ENCODE measurements at regions not wholly inside any gene's neighbourhood (a gene's known extent, or its start where the extent isn't known, plus 50 kb on each side); places are given as distances from the start of the nearest gene placed in this dataset.

DNA sequence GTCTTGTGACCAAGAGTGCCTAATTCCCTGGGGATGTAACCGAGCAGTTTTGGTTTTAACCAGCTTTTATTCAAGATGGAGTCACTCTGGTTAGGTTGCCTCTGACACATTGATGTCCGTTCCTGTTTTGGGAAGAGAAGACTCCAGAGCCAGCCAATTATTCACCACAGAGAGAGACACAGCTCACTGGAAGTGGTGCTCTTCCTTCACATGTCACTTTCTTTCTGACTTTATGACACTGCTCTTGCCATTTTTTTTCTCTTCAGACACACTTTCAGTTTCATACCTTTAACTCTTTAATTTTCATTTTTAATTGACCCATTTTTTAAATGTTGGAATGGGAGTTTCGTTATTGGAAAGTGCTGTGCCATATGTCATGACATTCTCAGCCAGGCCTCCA, 418.4 kb upstream of the FSTL5 start:
- Histone ChIP-seq H3K4me3 (ENCODE audit: insufficient read length, low read depth) (no peak overlapping the region), H3K4me1 (ENCODE audit: insufficient read depth, insufficient read length) (no peaks in the 10 kb centered on the region), H3K9me3 (ENCODE audit: insufficient read depth, low read length) (no peaks in the 10 kb centered on the region), H3K27me3 (ENCODE audit: insufficient read depth, insufficient read length) (no peaks in the 10 kb centered on the region), H3K9ac (ENCODE audit: insufficient read length, low read depth) (no peak overlapping the region), H3K36me3 (ENCODE audit: insufficient read depth, insufficient read length, low read length) (no peaks in the 10 kb centered on the region)
- DNase-seq (ENCODE audit: low read depth, low spot score): no peak
- TF ChIP-seq ZNF274 (IDR thresholded peaks at IDR 0.05; ENCODE audit: low read depth, low read length) (no peak), YY1 (IDR thresholded peaks at IDR 0.05; ENCODE audit: insufficient read depth, insufficient read length) (no peak), SUZ12 (IDR thresholded peaks at IDR 0.05; ENCODE audit: extremely low read depth, insufficient read depth, insufficient read length) (no peak)

DNA sequence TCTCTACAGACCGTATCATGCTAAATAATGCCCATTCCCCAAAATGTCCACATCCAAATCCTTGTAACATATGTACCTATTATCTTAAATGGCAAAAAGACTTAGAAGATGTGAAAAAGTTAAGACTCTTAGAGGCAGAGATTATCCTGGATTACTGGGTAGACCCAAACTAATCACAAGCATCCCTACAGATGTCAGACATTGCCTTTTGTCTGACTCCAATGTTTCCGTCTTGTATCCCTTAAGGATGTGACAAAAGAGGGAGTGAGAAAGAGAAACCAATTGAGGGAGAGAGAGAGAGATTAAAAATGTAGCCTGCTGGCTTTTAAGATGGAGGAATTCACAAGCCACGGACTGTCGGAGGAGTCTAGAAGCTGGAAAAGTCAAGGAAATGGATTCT, 401.9 kb upstream of the FSTL5 start:
- H3K9me3 ChIP-seq (ENCODE audit: insufficient read depth, low read length): no peaks in the 10 kb centered on the region
- H3K36me3 ChIP-seq (ENCODE audit: insufficient read depth, insufficient read length, low read length): no peaks in the 10 kb centered on the region
- no peak for TF ChIP-seq SUZ12 (IDR thresholded peaks at IDR 0.05; ENCODE audit: extremely low read depth, insufficient read depth, insufficient read length)
- TF ChIP-seq YY1 (IDR thresholded peaks at IDR 0.05; ENCODE audit: insufficient read depth, insufficient read length): no peak
- no peak for TF ChIP-seq ZNF274 (IDR thresholded peaks at IDR 0.05; ENCODE audit: low read depth, low read length)
- no peaks in the 10 kb centered on the region for H3K4me1 ChIP-seq (ENCODE audit: insufficient read depth, insufficient read length)
- no peaks in the 10 kb centered on the region for H3K27me3 ChIP-seq (ENCODE audit: insufficient read depth, insufficient read length)
- no peak overlapping the region for H3K4me3 ChIP-seq (ENCODE audit: insufficient read length, low read depth)
- H3K9ac ChIP-seq (ENCODE audit: insufficient read length, low read depth): no peak overlapping the region
- DNase-seq (ENCODE audit: low read depth, low spot score): no peak

DNA sequence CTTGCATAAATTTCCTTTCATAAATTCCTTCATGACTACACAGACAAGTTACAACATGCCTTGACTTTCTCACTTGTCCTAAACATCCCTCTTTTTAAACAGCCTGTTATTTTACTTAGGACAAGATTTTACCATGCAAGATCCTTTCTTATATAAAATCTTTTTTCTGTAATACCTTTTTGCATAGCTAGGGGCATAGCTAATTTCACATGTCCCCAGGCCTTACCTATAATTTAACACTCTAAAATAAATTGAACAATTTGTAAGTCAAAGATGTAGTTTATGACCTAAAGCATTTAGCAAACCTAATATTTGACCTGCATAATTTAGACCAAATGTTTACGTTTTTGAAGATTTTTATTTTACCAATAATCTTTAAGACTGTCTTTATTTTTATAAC, 396.3 kb upstream of the FSTL5 start:
- no peak overlapping the region for H3K4me3 ChIP-seq (ENCODE audit: insufficient read length, low read depth)
- no peaks in the 10 kb centered on the region for H3K4me1 ChIP-seq (ENCODE audit: insufficient read depth, insufficient read length)
- no peak overlapping the region for H3K9ac ChIP-seq (ENCODE audit: insufficient read length, low read depth)
- H3K36me3 ChIP-seq (ENCODE audit: insufficient read depth, insufficient read length, low read length): no peaks in the 10 kb centered on the region
- DNase-seq (ENCODE audit: low read depth, low spot score): no peak
- no peaks in the 10 kb centered on the region for H3K27me3 ChIP-seq (ENCODE audit: insufficient read depth, insufficient read length)
- no peak for TF ChIP-seq YY1 (IDR thresholded peaks at IDR 0.05; ENCODE audit: insufficient read depth, insufficient read length)
- TF ChIP-seq SUZ12 (IDR thresholded peaks at IDR 0.05; ENCODE audit: extremely low read depth, insufficient read depth, insufficient read length): no peak
- TF ChIP-seq ZNF274 (IDR thresholded peaks at IDR 0.05; ENCODE audit: low read depth, low read length): no peak
- no peaks in the 10 kb centered on the region for H3K9me3 ChIP-seq (ENCODE audit: insufficient read depth, low read length)

DNA sequence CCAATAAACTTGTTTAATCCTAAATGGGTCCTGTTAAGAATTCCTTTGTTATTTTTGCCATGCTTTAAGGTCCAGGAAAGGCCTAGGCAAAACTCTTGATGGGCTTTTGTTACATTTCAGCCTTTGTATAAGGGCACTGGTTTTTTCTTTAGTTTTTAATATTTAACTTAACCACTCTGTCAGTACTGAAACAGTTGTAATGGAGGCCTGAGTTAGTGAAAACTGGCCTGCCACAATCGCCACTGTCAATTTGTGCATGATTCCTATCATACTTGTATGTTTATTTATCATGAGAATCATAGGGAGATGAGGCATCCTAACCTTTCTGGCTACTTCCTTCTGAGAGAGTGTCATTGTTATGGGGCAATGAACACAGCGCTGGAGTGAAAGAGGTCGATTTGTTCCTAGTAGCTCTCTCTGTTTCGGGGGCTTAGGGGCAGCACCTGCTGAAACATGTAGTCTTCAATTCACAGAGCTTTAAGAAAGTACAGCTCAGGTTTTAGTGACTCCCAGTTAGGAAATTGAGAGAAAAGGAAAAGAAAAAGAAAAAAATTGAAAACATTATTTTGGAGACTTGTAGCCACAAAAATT, 393.8 kb upstream of the FSTL5 start:
- no peaks in the 10 kb centered on the region for H3K4me1 ChIP-seq (ENCODE audit: insufficient read depth, insufficient read length)
- no peak for DNase-seq (ENCODE audit: low read depth, low spot score)
- no peaks in the 10 kb centered on the region for H3K9me3 ChIP-seq (ENCODE audit: insufficient read depth, low read length)
- H3K27me3 ChIP-seq (ENCODE audit: insufficient read depth, insufficient read length): no peaks in the 10 kb centered on the region
- H3K9ac ChIP-seq (ENCODE audit: insufficient read length, low read depth): no peak overlapping the region
- H3K4me3 ChIP-seq (ENCODE audit: insufficient read length, low read depth): no peak overlapping the region
- TF ChIP-seq SUZ12 (IDR thresholded peaks at IDR 0.05; ENCODE audit: extremely low read depth, insufficient read depth, insufficient read length) (no peak), YY1 (IDR thresholded peaks at IDR 0.05; ENCODE audit: insufficient read depth, insufficient read length) (no peak), ZNF274 (IDR thresholded peaks at IDR 0.05; ENCODE audit: low read depth, low read length) (no peak)
- no peaks in the 10 kb centered on the region for H3K36me3 ChIP-seq (ENCODE audit: insufficient read depth, insufficient read length, low read length)

DNA sequence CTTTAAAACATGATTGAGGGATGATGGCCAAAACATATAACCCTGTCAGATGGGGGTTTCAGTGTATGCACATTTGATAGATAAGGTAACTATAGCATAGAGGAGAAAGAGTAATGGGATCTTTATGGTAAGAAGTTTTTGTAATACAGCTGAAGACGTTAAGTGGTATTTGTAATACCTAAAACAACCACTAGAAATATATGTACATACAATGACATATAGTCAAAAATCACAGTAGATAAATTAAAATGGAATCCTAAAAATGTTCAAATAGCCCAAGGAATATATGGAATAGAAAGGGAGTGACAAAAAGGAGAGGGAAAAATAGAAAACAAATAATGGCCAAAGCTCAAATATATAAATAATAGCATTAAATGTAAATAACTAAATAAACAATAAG, 371.3 kb upstream of the FSTL5 start:
- H3K36me3 ChIP-seq (ENCODE audit: insufficient read depth, insufficient read length, low read length): no peaks in the 10 kb centered on the region
- H3K4me1 ChIP-seq (ENCODE audit: insufficient read depth, insufficient read length): no peaks in the 10 kb centered on the region
- TF ChIP-seq YY1 (IDR thresholded peaks at IDR 0.05; ENCODE audit: insufficient read depth, insufficient read length) (no peak), ZNF274 (IDR thresholded peaks at IDR 0.05; ENCODE audit: low read depth, low read length) (no peak), SUZ12 (IDR thresholded peaks at IDR 0.05; ENCODE audit: extremely low read depth, insufficient read depth, insufficient read length) (no peak)
- H3K27me3 ChIP-seq (ENCODE audit: insufficient read depth, insufficient read length): no peaks in the 10 kb centered on the region
- no peak for DNase-seq (ENCODE audit: low read depth, low spot score)
- H3K4me3 ChIP-seq (ENCODE audit: insufficient read length, low read depth): no peak overlapping the region
- no peak overlapping the region for H3K9ac ChIP-seq (ENCODE audit: insufficient read length, low read depth)
- no peaks in the 10 kb centered on the region for H3K9me3 ChIP-seq (ENCODE audit: insufficient read depth, low read length)

GRCh38 chr4:162523171-162523570, 359.4 kb upstream of the FSTL5 start:
- TF ChIP-seq YY1 (IDR thresholded peaks at IDR 0.05; ENCODE audit: insufficient read depth, insufficient read length) (no peak), SUZ12 (IDR thresholded peaks at IDR 0.05; ENCODE audit: extremely low read depth, insufficient read depth, insufficient read length) (no peak), ZNF274 (IDR thresholded peaks at IDR 0.05; ENCODE audit: low read depth, low read length) (no peak)
- no peak overlapping the region for H3K4me3 ChIP-seq (ENCODE audit: insufficient read length, low read depth)

GRCh38 chr4:162522724-162523123, 358.9 kb upstream of the FSTL5 start:
- Histone ChIP-seq H3K9me3 (ENCODE audit: insufficient read depth, low read length) (no peaks in the 10 kb centered on the region), H3K27me3 (ENCODE audit: insufficient read depth, insufficient read length) (no peaks in the 10 kb centered on the region), H3K9ac (ENCODE audit: insufficient read length, low read depth) (no peak overlapping the region), H3K36me3 (ENCODE audit: insufficient read depth, insufficient read length, low read length) (no peaks in the 10 kb centered on the region), H3K4me1 (ENCODE audit: insufficient read depth, insufficient read length) (no peaks in the 10 kb centered on the region), H3K4me3 (ENCODE audit: insufficient read length, low read depth) (no peak overlapping the region)
- no peak for TF ChIP-seq SUZ12 (IDR thresholded peaks at IDR 0.05; ENCODE audit: extremely low read depth, insufficient read depth, insufficient read length)
- TF ChIP-seq ZNF274 (IDR thresholded peaks at IDR 0.05; ENCODE audit: low read depth, low read length): no peak
- no peak for TF ChIP-seq YY1 (IDR thresholded peaks at IDR 0.05; ENCODE audit: insufficient read depth, insufficient read length)
- DNase-seq (ENCODE audit: low read depth, low spot score): no peak

More at GRCh38 chr4:162523171-162523570, 359.4 kb upstream of the FSTL5 start:
- H3K36me3 ChIP-seq (ENCODE audit: insufficient read depth, insufficient read length, low read length): no peaks in the 10 kb centered on the region
- no peak for DNase-seq (ENCODE audit: low read depth, low spot score)
- H3K9ac ChIP-seq (ENCODE audit: insufficient read length, low read depth): no peak overlapping the region
- no peaks in the 10 kb centered on the region for H3K27me3 ChIP-seq (ENCODE audit: insufficient read depth, insufficient read length)
- no peaks in the 10 kb centered on the region for H3K4me1 ChIP-seq (ENCODE audit: insufficient read depth, insufficient read length)
- H3K9me3 ChIP-seq (ENCODE audit: insufficient read depth, low read length): no peaks in the 10 kb centered on the region

Measured in NT2/D1 (cell line).